GM10266 (cell line): ENCODE measurements at regions not wholly inside any gene's neighbourhood (a gene's known extent, or its start where the extent isn't known, plus 50 kb on each side); places are given as distances from the start of the nearest gene placed in this dataset.

Experiments
- DNase-seq: peaks from one replicate; pipeline ENCODE4 v3.0.0; 2012; ENCODE audit errors: extremely low spot score
- CTCF ChIP-seq: IDR thresholded peaks from 2 replicates; pipeline ENCODE4 v1.5.1; 2012; ENCODE audit warnings: mild to moderate bottlenecking, low read depth; ENCODE audit not compliant: control insufficient read depth, insufficient read depth; ENCODE audit errors: missing control alignments

GRCh38 chr2:236936446-236936940 lies 149.2 kb upstream of the COPS8 start:
- DNase-seq = no peak
- no peak for TF ChIP-seq CTCF

GRCh38 chr2:236938126-236938525 lies 147.6 kb upstream of the COPS8 start:
- DNase-seq = no peak
- no peak for TF ChIP-seq CTCF

GRCh38 chr2:236939271-236939670 lies 146.4 kb upstream of the COPS8 start:
- DNase-seq = no peak
- TF ChIP-seq CTCF = no peak

GRCh38 chr2:236939721-236940231 lies 145.9 kb upstream of the COPS8 start:
- no peak for DNase-seq

GRCh38 chr2:236940497-236940896 lies 145.2 kb upstream of the COPS8 start:
- no peak for DNase-seq
- TF ChIP-seq CTCF = no peak

More at GRCh38 chr2:236939721-236940231, 145.9 kb upstream of the COPS8 start:
- no peak for TF ChIP-seq CTCF

GRCh38 chr2:236940916-236941520 lies 144.7 kb upstream of the COPS8 start:
- TF ChIP-seq CTCF = no peak
- DNase-seq = no peak

- DNase-seq = no peak
- TF ChIP-seq CTCF = no peak
Observed at GRCh38 chr2:236941551-236941950, 144.1 kb upstream of the COPS8 start.
